8988T (cell line): ENCODE measurements at regions not wholly inside any gene's neighbourhood (a gene's known extent, or its start where the extent isn't known, plus 50 kb on each side); places are given as distances from the start of the nearest gene placed in this dataset.

ENCODE experiments used
- DNase-seq: peaks from one replicate; pipeline ENCODE4 v3.0.0; 2011

GRCh38 chr5:163369776-163370385 is 67.5 kb upstream of the CCNG1 start:
- DNase-seq, result no peak

- no peak for DNase-seq
Measured at GRCh38 chr5:163373436-163374084, 63.8 kb upstream of the CCNG1 start.

GRCh38 chr5:163377982-163378381 is 59.4 kb upstream of the CCNG1 start:
- DNase-seq, result no peak

- no peak for DNase-seq
Measured at GRCh38 chr5:163379298-163380155, 57.9 kb upstream of the CCNG1 start.

- DNase-seq, result no peak
Measured at GRCh38 chr5:163381832-163382231, 55.6 kb upstream of the CCNG1 start.

- DNase-seq, result no peak
Measured at GRCh38 chr5:163383754-163384153, 53.6 kb upstream of the CCNG1 start.

- DNase-seq, result no peak
Measured at GRCh38 chr5:163384669-163385068, 52.7 kb upstream of the CCNG1 start.

- no peak for DNase-seq
Measured at GRCh38 chr5:163385271-163385670, 52.1 kb upstream of the CCNG1 start.

- no peak for DNase-seq
Measured at GRCh38 chr5:163385824-163386223, 51.6 kb upstream of the CCNG1 start.

GRCh38 chr5:163386352-163386751 is 51.0 kb upstream of the CCNG1 start:
- no peak for DNase-seq

GRCh38 chr5:163387589-163388343 is 49.6 kb upstream of the CCNG1 start:
- DNase-seq, result no peak
